ENCODE measurements at regions not wholly inside any gene's neighbourhood (a gene's known extent, or its start where the extent isn't known, plus 50 kb on each side); places are given as distances from the start of the nearest gene placed in this dataset.

- no peaks in the 10 kb centered on the region for H3K9me3 ChIP-seq (ENCODE audit: insufficient read depth, low read length)
- H3K79me2 ChIP-seq (ENCODE audit: low read length), result no peaks in the 10 kb centered on the region
- H3K27me3 ChIP-seq (ENCODE audit: low read depth, low read length), result peaks cover 22% of the 10 kb centered on the region; the same call in 1 of the 2 replicates
- no peak overlapping the region for H3K27ac ChIP-seq (ENCODE audit: low read length)
- H3K9ac ChIP-seq (ENCODE audit: low read length), result no peak overlapping the region
- TF ChIP-seq EZH2phosphoT487 (IDR thresholded peaks at IDR 0.05; ENCODE audit: low read depth) (no peak), CTCF (IDR thresholded peaks at IDR 0.05; ENCODE audit: low read depth, low read length) (no peak)
- H4K20me1 ChIP-seq (ENCODE audit: insufficient read depth, low read length), result no peaks in the 10 kb centered on the region
- no peak overlapping the region for H3K4me2 ChIP-seq (ENCODE audit: low read length)
- H3K4me1 ChIP-seq (ENCODE audit: low read length), result peaks cover 7% of the 10 kb centered on the region
- H3K36me3 ChIP-seq (replicated peaks; ENCODE audit: low read depth, low read length), result no peaks in the 10 kb centered on the region
- H3K4me3 ChIP-seq (ENCODE audit: low read length), result no peak overlapping the region
- no peak overlapping the region for H2AFZ ChIP-seq (ENCODE audit: low read depth, low read length)
These were observed 56.4 kb upstream of the USP44 start for GRCh38 chr12:95607642-95608041.

GRCh38 chr12:95605875-95606274, 54.6 kb upstream of the USP44 start:
- Histone ChIP-seq H4K20me1 (ENCODE audit: insufficient read depth, low read length) (no peaks in the 10 kb centered on the region), H3K4me1 (ENCODE audit: low read length) (peaks cover 7% of the 10 kb centered on the region), H3K27ac (ENCODE audit: low read length) (no peak overlapping the region), H3K4me2 (ENCODE audit: low read length) (no peak overlapping the region), H3K27me3 (ENCODE audit: low read depth, low read length) (peaks cover 22% of the 10 kb centered on the region; the same call in 1 of the 2 replicates), H3K36me3 (replicated peaks; ENCODE audit: low read depth, low read length) (no peaks in the 10 kb centered on the region), H3K9me3 (ENCODE audit: insufficient read depth, low read length) (no peaks in the 10 kb centered on the region), H3K4me3 (ENCODE audit: low read length) (no peak overlapping the region), H2AFZ (ENCODE audit: low read depth, low read length) (no peak overlapping the region), H3K79me2 (ENCODE audit: low read length) (no peaks in the 10 kb centered on the region), H3K9ac (ENCODE audit: low read length) (no peak overlapping the region)
- TF ChIP-seq CTCF (IDR thresholded peaks at IDR 0.05; ENCODE audit: low read depth, low read length) (no peak), EZH2phosphoT487 (IDR thresholded peaks at IDR 0.05; ENCODE audit: low read depth) (no peak)

DNA sequence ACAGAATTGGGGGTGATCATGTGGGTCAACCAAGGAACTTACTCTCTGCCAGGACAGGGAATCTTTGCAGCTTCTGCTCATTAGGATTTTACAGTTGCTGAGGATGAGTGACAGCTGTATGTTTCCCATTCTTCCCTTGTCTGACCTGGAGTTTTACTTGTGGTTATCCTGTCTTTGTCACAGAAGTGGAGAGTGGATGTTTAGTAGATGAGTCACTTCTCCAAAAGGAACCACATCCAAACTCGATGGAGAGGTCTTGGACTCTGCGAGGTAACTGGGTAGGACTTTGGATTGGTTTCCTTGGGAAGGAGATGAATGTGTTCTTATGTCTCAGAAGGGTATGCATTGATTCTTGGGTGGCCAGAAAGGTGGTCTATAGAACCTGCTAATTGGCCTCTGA, 53.8 kb upstream of the USP44 start:
- Histone ChIP-seq H3K27ac (ENCODE audit: low read length) (no peak overlapping the region), H3K9me3 (ENCODE audit: insufficient read depth, low read length) (no peaks in the 10 kb centered on the region), H3K4me3 (ENCODE audit: low read length) (no peak overlapping the region), H3K36me3 (replicated peaks; ENCODE audit: low read depth, low read length) (no peaks in the 10 kb centered on the region), H3K27me3 (ENCODE audit: low read depth, low read length) (peaks cover 22% of the 10 kb centered on the region; the same call in 1 of the 2 replicates), H3K4me2 (ENCODE audit: low read length) (no peak overlapping the region), H4K20me1 (ENCODE audit: insufficient read depth, low read length) (no peaks in the 10 kb centered on the region), H3K79me2 (ENCODE audit: low read length) (no peaks in the 10 kb centered on the region), H3K4me1 (ENCODE audit: low read length) (peaks cover 7% of the 10 kb centered on the region), H3K9ac (ENCODE audit: low read length) (no peak overlapping the region), H2AFZ (ENCODE audit: low read depth, low read length) (no peak overlapping the region)
- TF ChIP-seq CTCF (IDR thresholded peaks at IDR 0.05; ENCODE audit: low read depth, low read length), result no peak
- no peak for TF ChIP-seq EZH2phosphoT487 (IDR thresholded peaks at IDR 0.05; ENCODE audit: low read depth)

DNA sequence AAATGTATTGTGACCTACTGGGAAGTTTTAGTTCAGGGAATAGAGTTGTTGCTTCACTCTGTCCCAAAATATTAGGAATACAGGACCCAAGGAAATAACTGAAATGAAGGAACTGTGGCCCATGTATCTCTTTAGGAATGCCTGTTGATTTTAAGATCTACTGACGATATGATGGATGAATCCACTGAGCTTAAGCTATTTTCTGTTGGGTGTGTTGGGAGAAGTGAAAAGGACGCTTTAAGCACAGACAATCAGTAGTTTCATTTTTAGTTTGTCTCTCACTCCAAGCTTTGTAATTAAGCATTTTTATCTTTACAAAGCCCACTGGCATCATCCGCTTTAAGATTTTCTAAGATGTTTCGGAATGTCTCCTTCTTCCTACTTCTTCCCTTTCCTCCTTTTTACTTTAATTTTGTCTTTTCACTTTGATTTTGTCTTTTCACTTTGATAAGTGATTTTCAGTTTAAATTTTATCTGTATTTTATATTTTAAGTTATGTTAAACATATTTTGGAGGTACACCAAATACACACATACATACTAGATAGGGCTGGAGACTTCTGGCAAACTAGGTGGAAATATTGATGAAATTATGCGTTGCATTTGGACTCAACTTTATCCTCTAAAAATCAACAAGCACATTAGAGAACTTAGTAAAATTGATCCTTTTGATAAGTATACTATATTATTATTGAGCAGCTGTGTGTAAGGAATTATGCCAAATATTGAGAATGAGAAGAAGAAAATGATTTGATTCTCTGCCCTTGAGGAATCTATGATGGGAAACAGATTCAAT, 52.3 kb upstream of the USP44 start:
- Histone ChIP-seq H3K27me3 (ENCODE audit: low read depth, low read length) (peaks cover 18% of the 10 kb centered on the region; the same call in 1 of the 2 replicates), H3K9me3 (ENCODE audit: insufficient read depth, low read length) (no peaks in the 10 kb centered on the region), H4K20me1 (ENCODE audit: insufficient read depth, low read length) (no peaks in the 10 kb centered on the region), H3K4me1 (ENCODE audit: low read length) (peaks cover 7% of the 10 kb centered on the region), H3K36me3 (replicated peaks; ENCODE audit: low read depth, low read length) (no peaks in the 10 kb centered on the region), H3K4me3 (ENCODE audit: low read length) (no peak overlapping the region), H3K27ac (ENCODE audit: low read length) (no peak overlapping the region), H3K9ac (ENCODE audit: low read length) (no peak overlapping the region), H3K79me2 (ENCODE audit: low read length) (no peaks in the 10 kb centered on the region), H2AFZ (ENCODE audit: low read depth, low read length) (no peak overlapping the region), H3K4me2 (ENCODE audit: low read length) (peak overlapping the region; percentile 25; the same call in 1 of the 2 replicates)
- TF ChIP-seq CTCF (IDR thresholded peaks at IDR 0.05; ENCODE audit: low read depth, low read length) (no peak), EZH2phosphoT487 (IDR thresholded peaks at IDR 0.05; ENCODE audit: low read depth) (no peak)
